Peyer's patch (tissue), 4 donors: ENCODE measurements at regions not wholly inside any gene's neighbourhood (a gene's known extent, or its start where the extent isn't known, plus 50 kb on each side); places are given as distances from the start of the nearest gene placed in this dataset.

Source experiments
- POLR2A ChIP-seq, 2 donors: fragments of 450-650 bp; IDR thresholded peaks; one replicate each; pipeline ENCODE4 v1.5.1; 2017; ENCODE audit warnings: antibody characterized with exemption in 2 of 2, mild to moderate bottlenecking in 2 of 2, moderate library complexity in 2 of 2
- TF ChIP-seq, protein P1 (sequence below), 6 experiments: fragments of 450-650 bp in 4 of 6; fragments of 200-600 bp in 2 of 6; sonication (generic) in 1 of 6; IDR thresholded peaks; one replicate each; pipeline ENCODE4 v1.5.1; 2017 to 2019; ENCODE audit warnings: antibody characterized with exemption in 6 of 6, mild to moderate bottlenecking in 3 of 6, moderate library complexity in 1 of 6

GRCh38 chr5:87198010-87198409, 69.7 kb upstream of the RASA1 start:
- TF ChIP-seq, protein P1, sequence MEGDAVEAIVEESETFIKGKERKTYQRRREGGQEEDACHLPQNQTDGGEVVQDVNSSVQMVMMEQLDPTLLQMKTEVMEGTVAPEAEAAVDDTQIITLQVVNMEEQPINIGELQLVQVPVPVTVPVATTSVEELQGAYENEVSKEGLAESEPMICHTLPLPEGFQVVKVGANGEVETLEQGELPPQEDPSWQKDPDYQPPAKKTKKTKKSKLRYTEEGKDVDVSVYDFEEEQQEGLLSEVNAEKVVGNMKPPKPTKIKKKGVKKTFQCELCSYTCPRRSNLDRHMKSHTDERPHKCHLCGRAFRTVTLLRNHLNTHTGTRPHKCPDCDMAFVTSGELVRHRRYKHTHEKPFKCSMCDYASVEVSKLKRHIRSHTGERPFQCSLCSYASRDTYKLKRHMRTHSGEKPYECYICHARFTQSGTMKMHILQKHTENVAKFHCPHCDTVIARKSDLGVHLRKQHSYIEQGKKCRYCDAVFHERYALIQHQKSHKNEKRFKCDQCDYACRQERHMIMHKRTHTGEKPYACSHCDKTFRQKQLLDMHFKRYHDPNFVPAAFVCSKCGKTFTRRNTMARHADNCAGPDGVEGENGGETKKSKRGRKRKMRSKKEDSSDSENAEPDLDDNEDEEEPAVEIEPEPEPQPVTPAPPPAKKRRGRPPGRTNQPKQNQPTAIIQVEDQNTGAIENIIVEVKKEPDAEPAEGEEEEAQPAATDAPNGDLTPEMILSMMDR (IDR thresholded peaks at IDR 0.05) = no peak
- no peak for TF ChIP-seq POLR2A (IDR thresholded peaks at IDR 0.05)
